IMR-90 (cell line): ENCODE measurements at regions not wholly inside any gene's neighbourhood (a gene's known extent, or its start where the extent isn't known, plus 50 kb on each side); places are given as distances from the start of the nearest gene placed in this dataset.
"Not testable (repeated sequence)": the region's sequence is repeated elsewhere in the genome, so short reads cannot be mapped to it uniquely, and the experiment has no call there.

Source experiments
- ATAC-seq: fragments of 200-7000 bp; cut with Tn5 transposase; 2 replicates; pipeline ENCODE4 v1.9.1; 2020; ENCODE audit warnings: low read depth, mild to moderate bottlenecking, moderate library complexity
- BruUV-seq: library from RNA; stranded (reverse); fragments of 400-500 nt; replicated peaks from 2 replicates; lab custom pipeline; 2021; lab: Mats Ljungman, UMichigan
- CTCF ChIA-PET: fragments of 300-600 bp; formaldehyde crosslinking; extraction: SDS; loops from one replicate; lab custom pipeline; 2021; ENCODE audit warnings: antibody characterized with exemption; lab: Yijun Ruan, JAX
- POLR2A ChIA-PET: fragments of 300-600 bp; sonication (Branson Sonifier 250); formaldehyde crosslinking; loops from one replicate; lab custom pipeline; 2022; ENCODE audit warnings: antibody characterized with exemption; ENCODE audit not compliant: unreplicated experiment; lab: Charles Lee
- DNase-seq: peaks from one replicate; pipeline ENCODE4 v3.0.0; 2013
- H2AFZ ChIP-seq: replicated peaks from 2 replicates; pipeline ENCODE3; 2013; ENCODE audit warnings: low read length, mild to moderate bottlenecking; ENCODE audit not compliant: poor library complexity
- H2AK5ac ChIP-seq: 2 replicates; pipeline ENCODE4 v1.6.1; 2013; ENCODE audit warnings: low read depth, low read length, inconsistent platforms
- H2AK9ac ChIP-seq: replicated peaks from 2 replicates; pipeline ENCODE3; 2013; ENCODE audit warnings: mild to moderate bottlenecking, low read depth, low read length, moderate library complexity; ENCODE audit not compliant: poor library complexity
- H2BK120ac ChIP-seq: 2 replicates; pipeline ENCODE4 v1.6.1; 2013; ENCODE audit warnings: low read depth, low read length, inconsistent platforms
- H2BK15ac ChIP-seq: 3 replicates; pipeline ENCODE4 v1.6.1; 2013; ENCODE audit warnings: low read depth, low read length, inconsistent platforms
- H2BK20ac ChIP-seq: 2 replicates; pipeline ENCODE4 v1.6.1; 2013; ENCODE audit warnings: low read depth, mild to moderate bottlenecking, inconsistent platforms, low read length, moderate library complexity
- H2BK5ac ChIP-seq: 2 replicates; pipeline ENCODE4 v1.6.1; 2013; ENCODE audit warnings: mild to moderate bottlenecking, low read depth, low read length, inconsistent platforms; ENCODE audit not compliant: poor library complexity, severe bottlenecking
- H3K14ac ChIP-seq: replicated peaks from 2 replicates; pipeline ENCODE4 v1.6.1; 2013; ENCODE audit warnings: low read depth, low read length, inconsistent platforms
- H3K18ac ChIP-seq: 2 replicates; pipeline ENCODE4 v1.6.1; 2013; ENCODE audit warnings: low read depth, low read length, control low read depth
- H3K23ac ChIP-seq: 2 replicates; pipeline ENCODE4 v1.6.1; 2013; ENCODE audit warnings: low read depth, low read length, inconsistent platforms
- H3K27ac ChIP-seq: 2 replicates; pipeline ENCODE4 v1.5.1; 2013; ENCODE audit warnings: mild to moderate bottlenecking, control low read depth, low read length; ENCODE audit not compliant: insufficient read depth
- H3K27me3 ChIP-seq: 2 replicates; pipeline ENCODE4 v1.6.1; 2013; ENCODE audit warnings: low read length; ENCODE audit not compliant: control insufficient read depth, insufficient read depth
- H3K36me3 ChIP-seq: 2 replicates; pipeline ENCODE4 v1.6.1; 2013; ENCODE audit warnings: low read length, mixed read lengths; ENCODE audit not compliant: control insufficient read depth, insufficient read depth
- H3K4ac ChIP-seq: 2 replicates; pipeline ENCODE4 v1.6.1; 2013; ENCODE audit warnings: low read depth, low read length, inconsistent platforms
- H3K4me1 ChIP-seq: 2 replicates; pipeline ENCODE4 v1.6.1; 2013; ENCODE audit warnings: low read length, mixed read lengths; ENCODE audit not compliant: control insufficient read depth, insufficient read depth
- H3K4me2 ChIP-seq: 2 replicates; pipeline ENCODE4 v1.6.1; 2013; ENCODE audit warnings: low read depth, mild to moderate bottlenecking, control low read depth, low read length, moderate library complexity
- H3K4me3 ChIP-seq: 2 replicates; pipeline ENCODE4 v1.5.1; 2013; ENCODE audit warnings: low read depth, mild to moderate bottlenecking, control low read depth, low read length, moderate library complexity; ENCODE audit not compliant: insufficient read depth
- H3K56ac ChIP-seq: 2 replicates; pipeline ENCODE4 v1.6.1; 2013; ENCODE audit warnings: low read length, inconsistent platforms; ENCODE audit not compliant: insufficient read depth; ENCODE audit errors: extremely low read depth
- H3K79me1 ChIP-seq, 2 experiments: 2 replicates each; pipeline ENCODE4 v1.6.1; 2013; ENCODE audit warnings: low read length in 2 of 2, inconsistent platforms in 1 of 2, low read depth in 1 of 2
- H3K9ac ChIP-seq: 2 replicates; pipeline ENCODE4 v1.6.1; 2013; ENCODE audit warnings: low read depth, low read length, control low read depth
- H3K9me1 ChIP-seq: 2 replicates; pipeline ENCODE4 v1.6.1; 2013; ENCODE audit warnings: low read length, inconsistent platforms; ENCODE audit not compliant: insufficient read depth
- H3K9me3 ChIP-seq: 2 replicates; pipeline ENCODE4 v1.6.1; 2013; ENCODE audit warnings: low read length; ENCODE audit not compliant: control insufficient read depth, insufficient read depth
- H4K20me1 ChIP-seq: 2 replicates; pipeline ENCODE4 v1.6.1; 2013; ENCODE audit warnings: low read length, inconsistent platforms; ENCODE audit not compliant: insufficient read depth
- H4K5ac ChIP-seq: 2 replicates; pipeline ENCODE4 v1.6.1; 2013; ENCODE audit warnings: mild to moderate bottlenecking, low read depth, low read length, control low read depth
- H4K8ac ChIP-seq, 2 experiments: 2 replicates each; pipeline ENCODE4 v1.6.1; 2013; ENCODE audit warnings: low read depth in 2 of 2, low read length in 2 of 2, control low read depth in 1 of 2, inconsistent platforms in 1 of 2
- H4K91ac ChIP-seq: 2 replicates; pipeline ENCODE4 v1.6.1; 2013; ENCODE audit warnings: low read depth, low read length, inconsistent platforms; ENCODE audit not compliant: insufficient read depth
- WGBS, 2 experiments: methylation state at CpG; one replicate each; pipeline versions ENCODE4 v1.1.5 to v1.1.7; 2013; ENCODE audit warnings: missing lambda C conversion rate in 2 of 2; ENCODE audit not compliant: insufficient read length in 1 of 2; ENCODE audit errors: extremely low coverage in 2 of 2; 5-methylcytosine and 5-hydroxymethylcytosine counted together
- dilution Hi-C: fragments of 300-500 bp; cut with HindIII; formaldehyde crosslinking; loops from one replicate; pipeline ENCODE4 v1.14.3; 2018; ENCODE audit warnings: low sequenced_read_pairs; ENCODE audit not compliant: unreplicated experiment
- in situ Hi-C: fragments of 300-500 bp; cut with MboI; formaldehyde crosslinking; loops from 3 replicates; pipeline ENCODE4 v1.14.3; 2019; ENCODE audit warnings: low sequenced_read_pairs, inconsistent platforms, mixed read lengths
- intact Hi-C: fragments of 100-400 bp; cut with micrococcal nuclease; formaldehyde crosslinking; loops from 2 replicates; pipeline ENCODE4 v1.10.0; 2022

DNA sequence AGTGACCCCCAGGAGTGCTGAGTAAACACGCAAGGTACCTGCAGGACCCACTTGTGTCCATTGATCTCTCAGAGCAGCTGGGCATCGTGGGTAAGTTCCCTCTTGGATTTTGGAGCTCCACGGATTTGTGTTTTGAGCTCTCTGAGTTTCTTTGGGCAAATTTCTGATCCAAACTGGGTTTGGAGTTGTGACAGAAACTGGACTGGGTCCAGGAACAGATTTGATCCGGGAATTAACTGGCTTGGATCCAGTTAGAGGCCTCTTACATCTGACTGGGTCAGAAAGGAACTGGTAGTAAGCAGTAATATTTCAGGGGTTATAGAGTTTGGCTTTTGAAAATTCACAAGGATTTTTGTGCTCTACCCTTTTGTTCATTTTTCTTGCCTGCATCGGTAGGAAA is 107.0 kb upstream of the PMCH start:
- H3K4me3 ChIP-seq, H3K79me1 ChIP-seq, H4K5ac ChIP-seq, BruUV-seq, H4K20me1 ChIP-seq, H3K56ac ChIP-seq, H3K27me3 ChIP-seq, H3K18ac ChIP-seq, H3K9ac ChIP-seq, H3K36me3 ChIP-seq, H3K4me2 ChIP-seq, H3K27ac ChIP-seq, H3K9me1 ChIP-seq, H2BK5ac ChIP-seq, H2AK9ac ChIP-seq, H4K8ac ChIP-seq, ATAC-seq, H2BK15ac ChIP-seq, POLR2A ChIA-PET, H3K14ac ChIP-seq, H3K23ac ChIP-seq, dilution Hi-C loops, H2BK20ac ChIP-seq, H3K9me3 ChIP-seq, H2AK5ac ChIP-seq, H2BK120ac ChIP-seq, H2AFZ ChIP-seq, H3K4me1 ChIP-seq, DNase-seq, H3K4ac ChIP-seq, H4K91ac ChIP-seq: not testable (repeated sequence)
- in situ Hi-C loops (loop anchor here (25.0 kb wide), 1 partner anchor 183 kb away; the partner anchor contains the start of gene IGF1), intact Hi-C loops (loop anchor here (5.0 kb wide), 1 partner anchor 367 kb away; no protein-coding TSS in a partner anchor)
- 80% methylated on average over 1 of the region's 5 CpGs; no CpG with 5 or more reads in 1 of the 2 experiments for WGBS, 2 experiments
- CTCF ChIA-PET = interaction anchor here (0.8 to 0.9 kb wide), 2 partner anchors 180 to 398 kb away, joined by 3 to 4 read pairs; no protein-coding TSS in a partner anchor
